GM12872 (cell line): ENCODE measurements at regions not wholly inside any gene's neighbourhood (a gene's known extent, or its start where the extent isn't known, plus 50 kb on each side); places are given as distances from the start of the nearest gene placed in this dataset.

Experiments used
- TF ChIP-seq, protein P1 (sequence below): IDR thresholded peaks from 3 replicates; pipeline ENCODE4 v1.5.1; 2011; ENCODE audit warnings: low read depth, mild to moderate bottlenecking, low read length, moderate library complexity; ENCODE audit not compliant: insufficient read depth

DNA sequence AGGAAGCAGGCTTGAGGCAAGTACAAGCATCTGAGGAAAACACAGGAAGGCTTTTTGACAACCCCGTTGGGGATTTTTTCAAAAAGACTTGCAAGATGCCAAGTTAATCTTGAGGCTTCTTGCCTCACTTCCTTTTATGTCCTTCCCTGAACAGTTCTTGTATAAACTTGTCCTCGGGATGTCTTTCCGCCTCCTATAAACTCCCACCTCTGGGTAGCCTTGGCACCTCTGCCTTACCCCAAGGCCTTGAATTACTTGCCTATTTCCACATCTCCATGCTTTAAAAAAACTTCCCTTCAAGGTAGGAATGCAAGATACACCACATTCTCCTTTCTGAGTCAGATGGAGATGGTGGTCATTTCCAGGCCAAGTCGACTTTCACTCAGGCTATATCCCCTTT, 106.4 kb upstream of the RBBP8 start:
- TF ChIP-seq, protein P1, sequence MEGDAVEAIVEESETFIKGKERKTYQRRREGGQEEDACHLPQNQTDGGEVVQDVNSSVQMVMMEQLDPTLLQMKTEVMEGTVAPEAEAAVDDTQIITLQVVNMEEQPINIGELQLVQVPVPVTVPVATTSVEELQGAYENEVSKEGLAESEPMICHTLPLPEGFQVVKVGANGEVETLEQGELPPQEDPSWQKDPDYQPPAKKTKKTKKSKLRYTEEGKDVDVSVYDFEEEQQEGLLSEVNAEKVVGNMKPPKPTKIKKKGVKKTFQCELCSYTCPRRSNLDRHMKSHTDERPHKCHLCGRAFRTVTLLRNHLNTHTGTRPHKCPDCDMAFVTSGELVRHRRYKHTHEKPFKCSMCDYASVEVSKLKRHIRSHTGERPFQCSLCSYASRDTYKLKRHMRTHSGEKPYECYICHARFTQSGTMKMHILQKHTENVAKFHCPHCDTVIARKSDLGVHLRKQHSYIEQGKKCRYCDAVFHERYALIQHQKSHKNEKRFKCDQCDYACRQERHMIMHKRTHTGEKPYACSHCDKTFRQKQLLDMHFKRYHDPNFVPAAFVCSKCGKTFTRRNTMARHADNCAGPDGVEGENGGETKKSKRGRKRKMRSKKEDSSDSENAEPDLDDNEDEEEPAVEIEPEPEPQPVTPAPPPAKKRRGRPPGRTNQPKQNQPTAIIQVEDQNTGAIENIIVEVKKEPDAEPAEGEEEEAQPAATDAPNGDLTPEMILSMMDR, result no peak

DNA sequence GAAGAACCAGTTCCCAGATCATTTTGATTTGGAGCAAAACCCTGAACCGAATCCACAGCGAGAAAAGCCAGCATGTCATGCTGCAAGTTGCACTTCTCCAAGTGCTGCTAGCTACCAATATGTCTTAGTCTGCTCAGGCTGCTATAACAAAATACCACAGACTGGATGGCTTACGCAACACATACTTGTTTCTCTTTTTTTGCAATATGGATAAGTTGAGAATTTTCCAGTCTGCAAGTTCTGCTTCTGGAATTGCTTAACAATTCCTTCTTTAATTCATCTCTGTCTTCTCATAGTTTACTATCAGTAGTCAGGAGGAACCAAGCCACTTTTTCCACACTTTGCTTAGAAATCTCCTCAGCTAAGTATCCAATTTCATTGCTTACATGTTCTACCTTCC, 105.9 kb upstream of the RBBP8 start:
- TF ChIP-seq, protein P1, result no peak

DNA sequence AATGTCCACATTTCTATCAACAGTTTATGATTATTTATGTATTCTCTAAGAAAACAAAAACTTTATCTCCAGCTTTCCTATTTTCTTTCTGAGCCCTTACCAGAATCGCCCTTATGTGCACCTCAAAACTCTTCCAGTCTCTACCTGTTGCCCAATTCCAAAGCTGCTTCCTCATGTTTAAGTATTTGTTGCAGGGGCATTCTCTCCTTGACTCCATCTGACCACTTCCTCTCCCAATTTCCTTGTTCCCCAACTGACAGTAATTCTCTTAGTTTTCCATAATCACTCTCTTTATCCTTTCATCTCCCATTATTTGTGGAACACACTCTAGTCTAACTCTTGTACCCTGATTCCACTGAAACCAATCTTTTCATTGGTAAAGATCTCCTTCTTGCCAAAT, 105.4 kb upstream of the RBBP8 start:
- TF ChIP-seq, protein P1, result no peak

DNA sequence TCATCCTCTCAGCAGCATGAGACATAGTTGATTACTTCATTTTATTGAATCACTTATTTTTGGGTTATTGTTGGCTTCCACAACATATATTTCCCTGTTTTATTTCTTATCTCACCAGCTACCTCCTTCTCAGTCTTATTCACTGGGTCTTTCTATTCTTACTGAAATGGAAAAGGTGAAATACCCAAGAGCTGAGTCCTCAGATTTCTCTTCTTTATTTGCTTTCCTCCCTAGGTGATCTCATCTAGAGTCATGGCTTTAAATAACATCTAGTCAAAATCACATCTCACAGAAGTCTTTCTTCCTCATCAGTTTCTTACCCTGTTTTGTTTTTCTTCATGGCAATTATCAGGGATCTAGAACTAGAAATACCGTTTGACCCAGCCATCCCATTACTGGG, 105.0 kb upstream of the RBBP8 start:
- TF ChIP-seq, protein P1, result no peak

DNA sequence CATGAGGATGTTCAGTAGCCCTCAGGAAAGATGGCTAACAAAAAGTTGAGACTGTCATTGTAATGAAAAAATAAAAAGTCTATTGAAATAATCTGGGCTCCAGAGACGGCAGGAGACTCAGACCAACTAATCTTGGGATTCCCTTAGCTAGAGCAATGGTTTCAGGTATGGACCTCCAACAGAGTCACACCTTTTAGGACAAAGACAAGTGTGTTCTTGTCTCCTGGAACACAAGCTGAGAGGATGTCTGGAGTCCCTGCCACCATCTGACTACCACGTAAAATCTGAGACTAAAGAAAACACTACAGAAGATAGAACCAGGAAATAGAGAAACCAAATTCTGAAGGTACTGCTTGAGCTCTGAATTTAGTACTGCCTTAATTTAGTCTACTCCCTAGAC, 103.3 kb upstream of the RBBP8 start:
- TF ChIP-seq, protein P1, result no peak

DNA sequence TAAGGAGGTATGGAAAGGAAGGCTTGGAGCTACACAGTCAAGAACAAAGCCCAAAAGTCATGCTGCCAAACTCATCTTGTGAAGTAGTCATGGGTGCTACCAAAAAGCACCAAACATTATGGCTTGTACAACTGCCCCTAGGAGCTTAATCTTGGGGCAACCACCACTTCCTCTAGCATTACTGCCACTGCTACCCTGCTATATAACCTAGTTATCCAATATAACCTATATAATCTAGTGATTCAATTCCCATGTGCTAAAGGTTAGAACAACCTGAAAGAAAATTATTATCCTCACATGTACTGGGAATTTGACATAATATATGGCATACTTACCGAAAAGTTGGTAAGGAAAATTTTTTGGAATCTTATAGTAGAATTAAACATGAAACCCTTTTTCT, 102.6 kb upstream of the RBBP8 start:
- TF ChIP-seq, protein P1, result no peak

DNA sequence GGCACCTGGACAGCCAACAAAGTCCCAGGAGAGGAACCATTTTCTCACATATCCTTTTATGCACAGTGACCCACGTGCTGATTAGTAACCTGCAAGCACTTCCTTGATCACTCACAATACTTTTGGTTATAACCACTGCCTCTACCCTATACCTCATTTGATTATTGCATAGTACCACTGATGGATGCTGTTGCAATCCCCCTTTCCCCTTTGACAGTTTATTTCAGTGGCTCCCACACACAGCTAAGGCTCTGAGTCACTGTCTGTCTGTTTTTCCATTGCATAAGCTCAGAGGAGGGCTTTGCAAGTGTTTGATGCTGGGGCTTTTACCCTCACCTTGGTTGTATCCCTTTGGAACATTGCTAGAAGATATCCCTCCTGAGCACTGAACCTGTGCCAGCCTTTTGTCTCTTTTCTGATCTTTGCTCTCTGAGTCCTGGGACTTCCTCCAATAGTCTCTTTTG, 101.7 kb upstream of the RBBP8 start:
- TF ChIP-seq, protein P1, result no peak

DNA sequence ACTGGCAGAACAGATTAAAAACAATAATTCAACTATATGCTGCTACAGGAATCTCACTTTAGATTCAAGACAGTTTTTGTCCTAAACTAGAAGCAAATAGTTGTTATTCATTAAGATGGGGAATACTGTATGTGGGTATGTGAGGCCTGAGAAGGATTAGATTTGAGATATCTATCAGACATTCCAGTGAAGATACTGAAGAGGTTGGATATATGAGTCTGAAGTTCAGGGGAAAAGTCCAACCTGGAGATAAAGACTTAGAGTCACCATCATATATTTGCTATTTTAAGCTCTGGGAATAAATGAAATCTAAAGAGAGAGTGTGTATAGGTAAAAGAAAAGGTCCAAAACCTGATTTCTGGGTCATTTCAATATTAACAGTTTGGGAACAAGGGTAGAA, 96.2 kb upstream of the RBBP8 start:
- TF ChIP-seq, protein P1, result no peak
